ENCODE measurements at regions not wholly inside any gene's neighbourhood (a gene's known extent, or its start where the extent isn't known, plus 50 kb on each side); places are given as distances from the start of the nearest gene placed in this dataset.

GRCh38 chr1:94680039-94680377, 138.4 kb upstream of the F3 start:
- no peaks in the 10 kb centered on the region for H3K36me3 Mint-ChIP-seq (ENCODE audit: low read depth)
- H3K9me3 Mint-ChIP-seq, result peaks cover under 1% of the 10 kb centered on the region
- no peak overlapping the region for H3K4me3 Mint-ChIP-seq
- intact Hi-C loops (cut with micrococcal nuclease), result no loop called here
- H3K27me3 Mint-ChIP-seq, result peaks cover 14% of the 10 kb centered on the region
- DNase-seq, result no peak
- no peak overlapping the region for H3K27ac Mint-ChIP-seq
- no peaks in the 10 kb centered on the region for H3K4me1 Mint-ChIP-seq

- peaks cover 5% of the 10 kb centered on the region for H3K9me3 Mint-ChIP-seq
- H3K36me3 Mint-ChIP-seq (ENCODE audit: low read depth), result no peaks in the 10 kb centered on the region
- H3K27ac Mint-ChIP-seq, result no peak overlapping the region
- DNase-seq, result no peak
- no peaks in the 10 kb centered on the region for H3K4me1 Mint-ChIP-seq
- H3K27me3 Mint-ChIP-seq, result peaks cover 13% of the 10 kb centered on the region
- H3K4me3 Mint-ChIP-seq, result no peak overlapping the region
- intact Hi-C loops (cut with micrococcal nuclease), result no loop called here
Measured at GRCh38 chr1:94679332-94680038, 137.9 kb upstream of the F3 start.

- Mint-ChIP-seq H3K4me3 (no peak overlapping the region), H3K27me3 (peaks cover 11% of the 10 kb centered on the region), H3K4me1 (no peaks in the 10 kb centered on the region), H3K9me3 (peaks cover 5% of the 10 kb centered on the region), H3K36me3 (ENCODE audit: low read depth) (no peaks in the 10 kb centered on the region), H3K27ac (no peak overlapping the region)
- no peak for DNase-seq
- intact Hi-C loops (cut with micrococcal nuclease), result no loop called here
Measured at GRCh38 chr1:94678202-94678848, 136.8 kb upstream of the F3 start.

- Mint-ChIP-seq H3K4me1 (no peaks in the 10 kb centered on the region), H3K9me3 (peaks cover 5% of the 10 kb centered on the region), H3K36me3 (ENCODE audit: low read depth) (no peaks in the 10 kb centered on the region), H3K4me3 (no peak overlapping the region), H3K27ac (no peak overlapping the region), H3K27me3 (peaks cover 11% of the 10 kb centered on the region)
- no peak for DNase-seq
- intact Hi-C loops (cut with micrococcal nuclease), result no loop called here
Measured at GRCh38 chr1:94677714-94678113, 136.2 kb upstream of the F3 start.

DNA sequence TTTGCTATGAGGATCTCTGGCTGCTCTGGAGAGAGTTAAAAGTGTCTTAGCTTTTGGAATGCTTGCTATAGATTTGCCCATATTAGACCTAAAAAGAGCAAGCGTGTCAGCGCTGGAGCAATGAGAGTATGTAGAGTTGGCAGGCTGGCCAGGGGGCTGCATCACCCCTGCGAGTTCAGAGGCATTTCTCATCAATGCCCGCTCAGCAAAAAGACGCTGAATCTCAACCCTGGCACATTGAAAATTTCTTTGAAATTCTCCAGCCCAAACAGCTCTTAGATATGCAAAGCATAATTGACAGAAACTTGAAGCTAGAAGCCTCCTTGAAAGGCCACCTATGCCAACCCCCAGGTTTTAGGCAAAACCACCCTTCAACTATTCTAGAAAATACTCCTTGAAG, 135.5 kb upstream of the F3 start:
- intact Hi-C loops (cut with micrococcal nuclease), result no loop called here

GRCh38 chr1:94676686-94677085, 135.1 kb upstream of the F3 start:
- H3K4me1 Mint-ChIP-seq, result no peaks in the 10 kb centered on the region
- no peak for DNase-seq

More for the DNA sequence above, 135.5 kb upstream of the F3 start:
- Mint-ChIP-seq H3K27ac (no peak overlapping the region), H3K4me3 (no peak overlapping the region), H3K36me3 (ENCODE audit: low read depth) (no peaks in the 10 kb centered on the region), H3K4me1 (no peaks in the 10 kb centered on the region), H3K27me3 (peaks cover 8% of the 10 kb centered on the region), H3K9me3 (peaks cover 5% of the 10 kb centered on the region)
- DNase-seq, result no peak

DNA sequence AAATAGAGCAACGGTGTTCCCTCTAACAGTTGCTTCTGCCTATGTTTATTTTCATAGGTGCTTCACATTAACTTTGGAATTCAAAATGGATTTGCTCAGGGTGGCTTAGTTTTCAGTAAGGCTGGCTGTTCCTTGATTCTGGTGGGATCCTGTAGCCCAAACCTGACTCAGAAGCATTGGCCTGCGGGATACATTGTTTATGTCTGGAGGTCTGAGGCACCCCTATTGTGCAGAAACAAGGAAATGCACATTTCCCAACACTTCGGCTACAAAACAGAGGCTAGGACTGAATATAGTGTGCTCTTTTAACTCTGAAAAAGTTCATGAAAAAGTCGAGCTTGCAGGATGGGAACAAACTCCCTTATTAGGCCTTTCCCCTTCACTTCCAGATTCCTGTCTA, 133.8 kb upstream of the F3 start:
- Mint-ChIP-seq H3K4me1 (no peaks in the 10 kb centered on the region), H3K4me3 (no peak overlapping the region), H3K27ac (no peak overlapping the region), H3K9me3 (peaks cover 5% of the 10 kb centered on the region), H3K36me3 (ENCODE audit: low read depth) (no peaks in the 10 kb centered on the region), H3K27me3 (peaks cover 4% of the 10 kb centered on the region)
- intact Hi-C loops (cut with micrococcal nuclease), result no loop called here
- no peak for DNase-seq

More at GRCh38 chr1:94676686-94677085, 135.1 kb upstream of the F3 start:
- Mint-ChIP-seq H3K9me3 (peaks cover 5% of the 10 kb centered on the region), H3K27me3 (peaks cover 5% of the 10 kb centered on the region), H3K36me3 (ENCODE audit: low read depth) (no peaks in the 10 kb centered on the region), H3K4me3 (no peak overlapping the region), H3K27ac (no peak overlapping the region)
- intact Hi-C loops (cut with micrococcal nuclease), result no loop called here

- intact Hi-C loops (cut with micrococcal nuclease), result no loop called here
- Mint-ChIP-seq H3K9me3 (peaks cover 5% of the 10 kb centered on the region), H3K36me3 (ENCODE audit: low read depth) (no peaks in the 10 kb centered on the region), H3K4me3 (no peak overlapping the region), H3K27me3 (peaks cover 4% of the 10 kb centered on the region), H3K27ac (no peak overlapping the region), H3K4me1 (no peaks in the 10 kb centered on the region)
- DNase-seq, result no peak
Measured at GRCh38 chr1:94674876-94675275, 133.3 kb upstream of the F3 start.

- H3K36me3 Mint-ChIP-seq (ENCODE audit: low read depth), result no peaks in the 10 kb centered on the region
Measured at GRCh38 chr1:94672934-94673333, 131.4 kb upstream of the F3 start.

DNA sequence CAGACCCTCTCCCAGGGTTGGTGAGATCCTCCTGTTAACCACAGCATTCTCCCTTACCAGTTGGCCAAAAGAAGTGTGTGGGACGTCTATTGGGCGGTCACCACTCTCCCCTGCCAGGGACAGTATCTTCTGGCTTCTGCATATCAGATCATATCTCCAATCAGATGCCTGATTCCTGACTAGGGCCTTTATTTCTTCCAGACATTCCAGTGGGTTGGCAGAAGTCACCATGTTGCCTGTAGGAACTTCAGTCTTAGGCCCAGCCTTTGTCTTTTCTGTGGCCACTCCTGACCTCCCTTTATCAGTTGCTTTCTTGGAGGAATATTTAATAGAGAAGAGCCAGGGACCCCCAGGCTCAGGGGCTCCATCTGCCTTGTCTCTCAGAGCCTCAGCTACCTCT, 130.4 kb upstream of the F3 start:
- Mint-ChIP-seq H3K36me3 (ENCODE audit: low read depth) (no peaks in the 10 kb centered on the region), H3K4me3 (no peak overlapping the region), H3K9me3 (peaks cover 5% of the 10 kb centered on the region), H3K27ac (no peak overlapping the region), H3K4me1 (no peaks in the 10 kb centered on the region), H3K27me3 (peaks cover 12% of the 10 kb centered on the region)
- no peak for DNase-seq
- intact Hi-C loops (cut with micrococcal nuclease), result no loop called here

More at GRCh38 chr1:94672934-94673333, 131.4 kb upstream of the F3 start:
- DNase-seq, result no peak
- no peak overlapping the region for H3K4me3 Mint-ChIP-seq
- H3K27ac Mint-ChIP-seq, result no peak overlapping the region
- H3K4me1 Mint-ChIP-seq, result no peaks in the 10 kb centered on the region
- H3K9me3 Mint-ChIP-seq, result peaks cover 5% of the 10 kb centered on the region
- H3K27me3 Mint-ChIP-seq, result peaks cover 7% of the 10 kb centered on the region
- intact Hi-C loops (cut with micrococcal nuclease), result no loop called here

DNA sequence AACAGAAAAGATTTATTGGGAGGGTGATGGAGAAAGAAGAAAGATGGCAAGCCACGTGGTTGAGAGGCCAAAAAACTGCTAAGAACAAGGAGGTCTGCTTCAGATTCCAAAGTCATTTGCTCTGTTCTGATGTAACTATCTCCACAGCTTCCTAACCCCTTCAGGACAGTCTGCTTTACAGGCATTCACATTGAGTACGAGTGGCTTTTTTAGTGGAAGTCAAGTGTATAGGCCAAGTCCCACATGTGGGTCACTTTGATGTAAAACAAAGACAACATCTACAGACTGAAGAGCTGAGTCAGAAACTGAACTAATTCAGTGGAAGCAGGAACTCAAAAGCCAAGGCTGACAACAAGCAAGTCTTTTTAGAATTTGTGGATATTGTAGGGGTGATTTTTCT, 128.7 kb upstream of the F3 start:
- no peak for DNase-seq
- peaks cover 5% of the 10 kb centered on the region for H3K9me3 Mint-ChIP-seq
- H3K4me1 Mint-ChIP-seq, result no peaks in the 10 kb centered on the region
- no peak overlapping the region for H3K27ac Mint-ChIP-seq
- H3K36me3 Mint-ChIP-seq (ENCODE audit: low read depth), result no peaks in the 10 kb centered on the region
- H3K27me3 Mint-ChIP-seq, result peaks cover 16% of the 10 kb centered on the region
- intact Hi-C loops (cut with micrococcal nuclease), result no loop called here
- H3K4me3 Mint-ChIP-seq, result no peak overlapping the region

GRCh38 chr1:94669198-94669597, 127.6 kb upstream of the F3 start:
- no peaks in the 10 kb centered on the region for H3K9me3 Mint-ChIP-seq
- intact Hi-C loops (cut with micrococcal nuclease), result no loop called here
- no peaks in the 10 kb centered on the region for H3K36me3 Mint-ChIP-seq (ENCODE audit: low read depth)
- H3K27ac Mint-ChIP-seq, result no peak overlapping the region
- DNase-seq, result no peak
- no peaks in the 10 kb centered on the region for H3K4me1 Mint-ChIP-seq
- H3K27me3 Mint-ChIP-seq, result peaks cover 12% of the 10 kb centered on the region
- H3K4me3 Mint-ChIP-seq, result no peak overlapping the region

DNA sequence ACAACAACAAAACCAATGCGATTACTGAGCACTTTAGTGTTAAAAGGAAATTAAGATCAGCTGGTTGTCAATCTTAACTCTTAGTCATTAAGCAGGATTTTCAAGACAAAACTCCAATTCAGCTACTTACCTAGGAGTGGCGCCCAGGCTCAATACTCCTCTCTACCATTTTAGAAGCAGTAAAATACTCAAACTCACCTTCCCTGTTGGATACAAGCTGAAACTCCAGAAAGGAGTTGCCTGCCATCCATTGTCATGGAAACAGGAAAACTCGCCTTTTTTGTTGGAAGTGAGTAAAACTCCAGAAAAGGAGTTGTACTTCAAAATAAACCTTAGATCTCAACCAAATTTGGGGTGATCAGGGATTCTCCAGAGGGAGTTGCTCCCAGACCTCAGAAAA, 127.0 kb upstream of the F3 start:
- H3K9me3 Mint-ChIP-seq, result no peaks in the 10 kb centered on the region
- H3K4me1 Mint-ChIP-seq, result no peaks in the 10 kb centered on the region
- peaks cover 12% of the 10 kb centered on the region for H3K27me3 Mint-ChIP-seq
- no peak overlapping the region for H3K4me3 Mint-ChIP-seq
- H3K36me3 Mint-ChIP-seq (ENCODE audit: low read depth), result no peaks in the 10 kb centered on the region
- no peak overlapping the region for H3K27ac Mint-ChIP-seq
- intact Hi-C loops (cut with micrococcal nuclease), result no loop called here
- DNase-seq, result no peak

DNA sequence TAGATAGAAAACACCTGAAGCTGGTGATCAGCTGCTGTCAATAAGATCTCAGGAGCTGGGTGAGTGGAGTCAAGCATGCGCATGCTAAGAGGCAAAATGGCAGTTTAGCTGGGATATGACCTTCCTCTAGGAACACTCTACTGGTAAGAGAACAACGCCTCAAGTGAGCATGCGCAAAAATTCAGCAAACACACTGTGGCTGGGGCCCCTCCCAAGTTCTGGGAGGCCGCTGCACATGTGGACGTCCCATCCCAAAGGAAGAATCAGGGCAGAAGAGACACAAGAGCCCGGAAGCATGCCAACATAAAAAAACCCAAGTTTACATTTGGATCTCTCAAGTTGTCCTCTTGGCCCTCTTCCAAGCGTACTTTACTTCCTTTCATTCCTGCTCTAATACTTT, 126.3 kb upstream of the F3 start:
- no peaks in the 10 kb centered on the region for H3K4me1 Mint-ChIP-seq
- H3K36me3 Mint-ChIP-seq (ENCODE audit: low read depth), result no peaks in the 10 kb centered on the region
- no peak overlapping the region for H3K27ac Mint-ChIP-seq
- H3K9me3 Mint-ChIP-seq, result no peaks in the 10 kb centered on the region
- intact Hi-C loops (cut with micrococcal nuclease), result no loop called here
- H3K4me3 Mint-ChIP-seq, result no peak overlapping the region
- no peak for DNase-seq
- peaks cover 13% of the 10 kb centered on the region for H3K27me3 Mint-ChIP-seq

DNA sequence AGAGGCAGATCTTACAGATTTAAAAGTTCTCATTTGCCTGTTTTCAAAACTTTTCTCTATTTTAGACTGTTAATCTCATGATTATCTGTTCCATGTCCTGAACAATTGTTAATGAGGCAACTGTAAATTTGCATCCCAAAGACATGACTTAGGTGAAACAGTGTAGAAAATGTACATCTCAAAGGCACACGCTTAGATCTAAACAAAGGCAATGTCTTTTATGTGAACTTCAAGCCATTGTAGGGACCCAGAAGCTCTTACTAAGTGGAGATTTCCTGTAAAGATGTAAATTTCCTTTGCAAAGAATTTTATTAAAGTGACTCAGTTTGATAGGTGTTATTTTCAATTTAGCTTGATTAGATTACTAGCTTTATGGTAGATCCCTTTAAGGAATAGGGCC, 125.2 kb upstream of the F3 start:
- DNase-seq, result no peak
- intact Hi-C loops (cut with micrococcal nuclease), result no loop called here
- Mint-ChIP-seq H3K36me3 (ENCODE audit: low read depth) (no peaks in the 10 kb centered on the region), H3K27ac (no peak overlapping the region), H3K4me1 (no peaks in the 10 kb centered on the region), H3K4me3 (no peak overlapping the region), H3K27me3 (peaks cover 14% of the 10 kb centered on the region), H3K9me3 (no peaks in the 10 kb centered on the region)

Measured in activated CD4-positive, alpha-beta T cell treated with anti-CD3 and anti-CD28 coated beads, Interleukin-2, amount 10 ng/mL, durations not matched to agents 24 days and 14 days (primary cell).